NOMO-1 treated with dmso at 0.1 percent for 144 hours (cell line): ENCODE measurements at regions not wholly inside any gene's neighbourhood (a gene's known extent, or its start where the extent isn't known, plus 50 kb on each side); places are given as distances from the start of the nearest gene placed in this dataset.

ENCODE experiments used
- DNase-seq: peaks from one replicate; lab custom pipeline; 2025; ENCODE audit not compliant: unreplicated experiment; lab: John Stamatoyannopoulos, UW

- no peak for DNase-seq
Observed at GRCh38 chr12:73330584-73331351, 1058.6 kb downstream of the TRHDE start.

GRCh38 chr12:73341559-73342247 is 1069.5 kb downstream of the TRHDE start:
- no peak for DNase-seq

GRCh38 chr12:73342733-73343132 is 1070.6 kb downstream of the TRHDE start:
- no peak for DNase-seq

GRCh38 chr12:73352826-73353225 is 1080.7 kb downstream of the TRHDE start:
- no peak for DNase-seq

DNA sequence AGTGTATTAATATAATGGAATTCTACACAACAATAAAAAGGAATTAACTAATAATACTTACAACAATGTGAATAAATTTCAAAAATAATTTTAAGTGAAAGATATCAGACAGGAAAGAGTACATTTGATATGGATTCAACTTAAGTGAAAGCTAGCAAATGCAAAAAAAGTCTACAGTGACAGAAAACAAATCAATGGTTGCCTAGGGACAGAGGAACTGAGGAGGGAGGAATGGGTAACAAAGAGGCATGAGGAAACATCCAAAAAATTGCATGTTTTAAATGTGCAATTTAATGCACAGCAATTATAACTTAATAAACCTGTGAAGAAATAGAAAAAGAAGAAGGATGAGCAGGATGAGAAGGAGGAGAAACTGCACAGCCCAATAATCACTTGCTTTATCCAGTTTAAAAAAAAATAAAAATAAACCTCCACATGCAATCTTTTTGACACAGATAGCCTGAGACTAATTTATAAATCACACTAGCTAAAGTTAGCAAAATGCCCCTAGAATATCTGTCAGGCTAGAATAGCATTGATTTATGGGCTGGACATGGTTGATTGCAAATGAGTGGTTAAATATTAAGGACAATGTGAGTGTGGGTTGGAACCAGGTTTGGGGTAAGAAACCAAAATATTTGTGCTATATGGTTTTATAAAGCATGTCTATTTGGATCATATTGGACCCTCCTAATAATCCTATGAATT is 1089.1 kb downstream of the TRHDE start:
- no peak for DNase-seq

GRCh38 chr12:73361864-73362230 is 1089.7 kb downstream of the TRHDE start:
- DNase-seq, result no peak

DNA sequence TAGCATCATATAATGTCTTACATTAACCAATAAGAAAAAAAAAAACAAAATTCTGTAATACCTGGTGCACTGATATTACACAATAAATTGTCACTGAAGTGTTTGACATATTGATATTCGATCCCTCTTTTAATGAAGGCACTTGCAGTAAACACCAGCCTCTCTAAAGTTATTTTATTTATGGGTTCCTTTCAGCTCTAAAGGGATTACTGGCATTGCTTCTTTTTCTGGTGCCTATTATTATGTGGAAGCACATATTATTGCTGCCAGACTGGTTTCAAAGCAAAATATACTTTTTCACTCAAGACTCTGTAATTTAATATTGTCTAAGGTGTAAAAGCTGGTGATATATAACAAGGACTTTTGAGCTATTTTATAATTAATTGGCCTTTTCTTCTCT is 1090.5 kb downstream of the TRHDE start:
- no peak for DNase-seq

GRCh38 chr12:73372856-73373255 is 1100.7 kb downstream of the TRHDE start:
- no peak for DNase-seq

- DNase-seq, result no peak
Observed at GRCh38 chr12:73374360-73374759, 1102.2 kb downstream of the TRHDE start.

DNA sequence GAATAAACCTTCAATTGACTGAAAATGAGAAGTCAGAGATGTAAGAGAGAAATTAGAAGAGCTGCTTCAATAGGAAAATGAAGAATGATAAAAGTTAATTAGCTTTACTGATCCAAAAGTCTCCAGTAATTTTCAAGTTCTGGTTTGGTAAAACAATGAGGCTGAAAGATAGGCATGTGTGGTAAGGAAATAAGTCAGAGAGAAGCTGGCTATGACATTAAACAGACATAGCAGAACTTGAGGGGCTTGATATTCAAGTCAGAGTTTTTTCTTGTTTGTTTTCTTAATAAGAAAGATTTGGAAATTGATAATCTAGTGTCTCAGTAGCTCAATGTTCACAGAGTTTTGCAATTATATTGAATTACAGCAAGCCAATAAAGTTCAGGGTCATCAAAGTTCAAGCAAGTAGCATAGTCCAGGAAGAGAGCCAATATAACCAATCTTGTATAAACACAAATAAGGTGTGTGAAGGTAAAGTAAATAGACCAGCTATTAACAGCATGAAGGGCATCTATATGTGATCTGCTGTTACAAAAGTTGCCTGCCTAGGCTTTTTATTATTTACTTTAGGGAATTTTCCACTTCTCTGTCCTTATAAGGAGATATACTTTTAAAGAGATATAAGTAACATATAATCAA is 1111.5 kb downstream of the TRHDE start:
- no peak for DNase-seq

- DNase-seq, result no peak
Observed at GRCh38 chr12:73384592-73384991, 1112.4 kb downstream of the TRHDE start.

GRCh38 chr12:73390261-73390660 is 1118.1 kb downstream of the TRHDE start:
- DNase-seq, result no peak

- no peak for DNase-seq
Observed at GRCh38 chr12:73413051-73413450, 1124.6 kb upstream of the ATXN7L3B start.

DNA sequence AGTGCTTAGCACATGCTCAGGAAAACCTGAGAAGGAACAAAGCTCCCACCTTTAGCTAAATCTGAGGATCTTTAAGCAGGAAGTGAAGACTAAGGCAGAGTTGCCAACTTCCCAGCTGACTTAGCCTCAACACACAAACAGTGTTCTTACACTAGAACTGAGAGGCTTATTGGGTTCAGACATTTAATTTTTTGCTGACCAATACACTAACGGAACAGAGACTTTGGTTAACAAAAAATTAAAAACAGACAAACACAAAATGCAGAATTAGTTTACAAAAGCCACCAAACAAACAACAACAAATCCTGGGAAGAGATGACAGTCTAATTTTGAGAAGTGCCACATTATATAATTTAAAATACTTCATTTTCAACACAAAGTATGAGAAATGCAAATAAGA is 1123.7 kb upstream of the ATXN7L3B start:
- no peak for DNase-seq

DNA sequence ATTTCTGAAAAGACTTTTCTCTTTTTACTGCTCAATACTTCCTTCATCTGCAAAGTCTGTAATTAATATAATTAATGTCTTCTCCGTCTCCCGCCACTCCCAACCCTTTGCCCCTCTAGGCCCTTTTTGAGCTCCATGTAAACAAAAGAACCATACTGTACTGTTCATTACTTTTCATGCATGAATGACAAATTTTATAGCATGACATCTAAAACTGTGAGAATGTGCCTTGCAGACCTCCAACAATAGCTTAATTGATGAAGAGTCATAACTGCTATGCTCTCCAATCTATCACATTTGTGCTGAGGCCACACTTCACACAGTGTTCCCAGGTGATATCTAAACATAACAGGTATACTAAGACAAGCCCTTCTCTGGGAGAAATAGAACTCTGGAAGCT is 1122.7 kb upstream of the ATXN7L3B start:
- DNase-seq, result no peak

- no peak for DNase-seq
Observed at GRCh38 chr12:73418541-73418940, 1119.1 kb upstream of the ATXN7L3B start.

DNA sequence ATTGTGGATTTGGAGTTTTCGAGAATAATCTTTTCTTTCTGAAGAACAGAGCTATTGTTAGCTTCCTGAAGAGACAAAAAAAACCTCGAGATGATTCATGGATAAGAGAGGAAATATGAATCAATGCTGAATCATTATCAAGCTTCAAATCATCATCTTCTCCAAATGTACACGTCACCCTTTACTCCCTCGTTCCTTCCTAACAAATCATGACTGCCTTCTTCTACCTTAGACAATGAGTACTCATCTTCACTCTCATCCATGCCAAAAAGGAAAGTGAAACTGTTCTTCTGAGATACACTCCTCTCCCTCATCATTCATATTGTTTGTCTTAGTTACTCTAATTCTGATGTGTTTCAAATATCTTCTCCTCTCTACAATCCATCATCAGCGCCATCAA is 1115.8 kb upstream of the ATXN7L3B start:
- DNase-seq, result no peak

DNA sequence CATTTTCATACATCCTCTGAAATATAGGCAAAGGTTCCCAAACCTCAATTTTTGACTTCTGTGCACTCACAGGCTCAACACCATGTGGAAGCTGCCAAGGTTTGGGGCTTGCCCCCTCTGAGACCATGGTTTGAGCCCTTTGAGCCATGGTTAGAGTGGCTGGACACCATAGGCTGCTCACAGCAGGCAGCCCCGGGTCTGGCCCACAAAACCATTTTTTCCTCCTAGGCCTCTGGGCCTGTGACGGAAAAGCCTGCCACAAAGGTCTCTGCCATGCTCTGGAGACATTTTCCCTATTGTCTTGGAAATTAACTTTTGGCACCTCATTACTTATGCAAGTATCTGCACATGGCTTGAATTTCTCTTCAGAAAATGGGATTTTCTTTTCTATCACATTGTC is 1113.2 kb upstream of the ATXN7L3B start:
- no peak for DNase-seq

- no peak for DNase-seq
Observed at GRCh38 chr12:73445658-73446324, 1091.8 kb upstream of the ATXN7L3B start.

- DNase-seq, result no peak
Observed at GRCh38 chr12:73452672-73453469, 1084.8 kb upstream of the ATXN7L3B start.
